GM12878 (cell line): ENCODE measurements at regions not wholly inside any gene's neighbourhood (a gene's known extent, or its start where the extent isn't known, plus 50 kb on each side); places are given as distances from the start of the nearest gene placed in this dataset.

ENCODE experiments used
- ATAC-seq: fragments of 200-7000 bp; cut with Tn5 transposase; 3 replicates; pipeline ENCODE4 v1.9.1; 2020; ENCODE audit warnings: mild to moderate bottlenecking, moderate library complexity
- BruUV-seq: library from RNA; stranded (reverse); fragments of 400-500 nt; replicated peaks from 2 replicates; lab custom pipeline; 2021; lab: Mats Ljungman, UMichigan
- CTCF ChIA-PET: fragments of 300-600 bp; sonication (Branson Sonifier 250); formaldehyde crosslinking; extraction: SDS; loops from one replicate; lab custom pipeline; 2021; ENCODE audit warnings: inconsistent platforms; lab: Yijun Ruan, JAX
- POLR2A ChIA-PET: fragments of 350-600 bp; formaldehyde crosslinking; extraction: SDS; loops from one replicate; lab custom pipeline; 2021; ENCODE audit warnings: inconsistent platforms; lab: Charles Lee
- RAD21 ChIA-PET: fragments of 300-600 bp; sonication (Branson Sonifier 250); formaldehyde crosslinking; loops from one replicate; lab custom pipeline; 2023; ENCODE audit warnings: antibody characterized with exemption; ENCODE audit not compliant: unreplicated experiment; lab: Charles Lee
- SMC1A ChIA-PET: fragments of 300-600 bp; sonication (Branson Sonifier 250); formaldehyde crosslinking; loops from one replicate; lab custom pipeline; 2023; ENCODE audit not compliant: unreplicated experiment, uncharacterized antibody; lab: Charles Lee
- DNase-seq: peaks from one replicate; pipeline ENCODE4 v3.0.0-alpha.2; 2011; ENCODE audit warnings: low read depth, low spot score
- FAIRE-seq: peaks from 3 replicates; lab custom pipeline; 2011; peaks lifted over from hg19 to GRCh38; lab: Jason Lieb, UNC
- H2AFZ ChIP-seq: 2 replicates; pipeline ENCODE4 v1.6.0; 2011; ENCODE audit warnings: low read depth, low read length, control low read depth; ENCODE audit not compliant: control insufficient read depth
- H3K27ac ChIP-seq: 2 replicates; pipeline ENCODE4 v1.5.1; 2011; ENCODE audit warnings: control low read depth; ENCODE audit not compliant: control insufficient read depth, insufficient read depth
- H3K27me3 ChIP-seq, 2 experiments: replicated peaks in 1 of 2; 2 replicates each; pipeline versions ENCODE4 v1.6.0 to v1.6.1; 2011; ENCODE audit warnings: low read length in 1 of 2; ENCODE audit not compliant: control insufficient read depth in 2 of 2, insufficient read depth in 2 of 2
- H3K36me3 ChIP-seq, 2 experiments: 2 replicates each; pipeline ENCODE4 v1.5.1; 2011; ENCODE audit warnings: low read length in 1 of 2; ENCODE audit not compliant: control insufficient read depth in 2 of 2, insufficient read depth in 2 of 2
- H3K4me1 ChIP-seq: 2 replicates; pipeline ENCODE4 v1.6.1; 2011; ENCODE audit warnings: mild to moderate bottlenecking, low read length, moderate library complexity, mixed read lengths; ENCODE audit not compliant: control insufficient read depth, insufficient read depth
- H3K4me2 ChIP-seq: 2 replicates; pipeline ENCODE4 v1.6.0; 2011; ENCODE audit warnings: control low read depth; ENCODE audit not compliant: control insufficient read depth, insufficient read depth
- H3K4me3 ChIP-seq: fragments of 200-600 bp; sonication (generic); 2 replicates; pipeline ENCODE4 v1.5.1; 2016
- H3K79me2 ChIP-seq: 2 replicates; pipeline ENCODE4 v1.6.0; 2011; ENCODE audit warnings: low read length; ENCODE audit not compliant: control insufficient read depth, insufficient read depth
- H3K9ac ChIP-seq: 2 replicates; pipeline ENCODE4 v1.8.0; 2011; ENCODE audit warnings: low read length, control low read depth, mixed read lengths; ENCODE audit not compliant: control insufficient read depth, insufficient read depth
- H3K9me3 ChIP-seq: replicated peaks from 3 replicates; pipeline ENCODE4 v1.5.1; 2011; ENCODE audit warnings: mild to moderate bottlenecking, low read length; ENCODE audit not compliant: control insufficient read depth, insufficient read depth
- H4K20me1 ChIP-seq: 2 replicates; pipeline ENCODE4 v1.6.0; 2011; ENCODE audit not compliant: control insufficient read depth, insufficient read depth
- BCLAF1 ChIP-seq: fragments of 450-650 bp; IDR thresholded peaks from 2 replicates; pipeline ENCODE4 v1.6.1; 2017; ENCODE audit warnings: antibody characterized with exemption, mild to moderate bottlenecking, moderate library complexity
- CBX3 ChIP-seq: fragments of 200-600 bp; sonication (generic); IDR thresholded peaks from 2 replicates; pipeline ENCODE4 v1.6.1; 2016; ENCODE audit warnings: low read depth, borderline replicate concordance
- ELK1 ChIP-seq: IDR thresholded peaks from 2 replicates; pipeline ENCODE4 v1.6.1; 2012; ENCODE audit warnings: low read depth, low read length, improper control_type of control experiment
- LARP7 ChIP-seq: fragments of 450-650 bp; IDR thresholded peaks from 2 replicates; pipeline ENCODE4 v1.6.1; 2017; ENCODE audit warnings: mild to moderate bottlenecking
- MYB ChIP-seq: fragments of 150-350 bp; IDR thresholded peaks from 2 replicates; pipeline ENCODE4 v1.6.1; 2014; ENCODE audit warnings: mild to moderate bottlenecking, low read depth, low read length, borderline replicate concordance
- RBBP5 ChIP-seq: fragments of 200-600 bp; sonication (generic); conservative IDR thresholded peaks from 2 replicates; pipeline ENCODE4 v1.6.1; 2016
- SUPT20H ChIP-seq: IDR thresholded peaks from 2 replicates; pipeline ENCODE4 v1.6.1; 2011; ENCODE audit warnings: low read depth, mild to moderate bottlenecking, low read length, moderate library complexity, borderline replicate concordance; ENCODE audit not compliant: control insufficient read depth
- TARDBP ChIP-seq: IDR thresholded peaks from 2 replicates; pipeline ENCODE4 v1.6.1; 2016; ENCODE audit warnings: borderline replicate concordance
- TBL1XR1 ChIP-seq: IDR thresholded peaks from 2 replicates; pipeline ENCODE4 v1.6.1; 2012; ENCODE audit warnings: low read depth, low read length, improper control_type of control experiment
- ZNF622 ChIP-seq: fragments of 450-650 bp; IDR thresholded peaks from 2 replicates; pipeline ENCODE4 v1.6.1; 2017; ENCODE audit warnings: mild to moderate bottlenecking, inconsistent platforms
- ZZZ3 ChIP-seq: IDR thresholded peaks from 2 replicates; pipeline ENCODE4 v1.6.1; 2011; ENCODE audit warnings: low read depth; ENCODE audit not compliant: control insufficient read depth, insufficient read length
- WGBS: methylation state at CpG from one replicate; pipeline ENCODE4 v1.1.6; 2016; ENCODE audit warnings: low lambda C conversion rate; ENCODE audit not compliant: insufficient replicate concordance, insufficient coverage; ENCODE audit errors: missing lambda C conversion rate; 5-methylcytosine and 5-hydroxymethylcytosine counted together
- in situ Hi-C: fragments of 300-500 bp; cut with MboI; formaldehyde crosslinking; loops from 9 replicates; pipeline ENCODE4 v1.14.3; 2018; ENCODE audit warnings: mixed read lengths
- intact Hi-C: fragments of 100-400 bp; cut with micrococcal nuclease; formaldehyde crosslinking; loops from one replicate; pipeline ENCODE4 v1.14.2; 2022; ENCODE audit not compliant: unreplicated experiment
- TF ChIP-seq, protein P1 (sequence below): fragments of 450-650 bp; IDR thresholded peaks from 2 replicates; pipeline ENCODE4 v1.6.1; 2018; ENCODE audit warnings: mild to moderate bottlenecking, low read depth, moderate library complexity; ENCODE audit not compliant: partially characterized antibody
- TF ChIP-seq, protein P2 (sequence below): fragments of 150-350 bp; IDR thresholded peaks from 2 replicates; pipeline ENCODE4 v1.6.1; 2014; ENCODE audit warnings: mild to moderate bottlenecking, low read depth, low read length

DNA sequence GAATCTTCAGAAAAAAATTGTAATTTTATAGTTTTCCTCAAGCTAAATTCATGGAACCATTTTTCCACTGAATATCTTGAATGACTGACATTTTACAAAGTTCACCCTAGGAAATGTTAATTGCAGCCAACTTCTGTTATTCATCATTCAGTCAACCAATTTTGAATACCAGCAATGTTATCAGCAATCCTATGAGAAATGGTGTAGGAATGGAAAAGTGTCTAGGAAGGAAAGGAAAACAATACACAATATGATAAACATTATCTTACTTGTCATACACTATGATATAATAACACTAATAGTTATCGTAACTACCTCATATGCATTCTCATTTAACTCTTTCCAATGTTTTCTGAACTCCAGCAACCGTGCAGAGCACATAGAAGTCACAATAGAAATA lies 790.5 kb upstream of the LRRC4C start:
- Histone ChIP-seq H4K20me1 (no peaks in the 10 kb centered on the region), H3K4me3 (no peak overlapping the region), H3K4me1 (no peaks in the 10 kb centered on the region), H3K9me3 (no peaks in the 10 kb centered on the region; the same call in 2 of the 3 replicates), H3K27me3 (no peaks in the 10 kb centered on the region), H3K4me2 (no peak overlapping the region), H3K79me2 (no peaks in the 10 kb centered on the region), H3K36me3 (no peaks in the 10 kb centered on the region), H3K9ac (no peak overlapping the region), H2AFZ (no peak overlapping the region), H3K27ac (no peak overlapping the region)
- in situ Hi-C loops = no loop called here
- SMC1A ChIA-PET = interaction anchor here (1.0 to 1.5 kb wide), 2 partner anchors 12 to 21 kb away, joined by 3 read pairs; no protein-coding TSS in a partner anchor
- CTCF ChIA-PET = no interaction called here
- RAD21 ChIA-PET = no interaction called here
- intact Hi-C loops = no loop called here
- no TSS peak for BruUV-seq
- ATAC-seq = no peak
- DNase-seq = no peak
- 3% methylated on average over 2 of the region's 2 CpGs for WGBS
- no peak for TF ChIP-seq BCLAF1
- TF ChIP-seq ELK1 = no peak
- TF ChIP-seq MYB = no peak
- TF ChIP-seq, protein P1, sequence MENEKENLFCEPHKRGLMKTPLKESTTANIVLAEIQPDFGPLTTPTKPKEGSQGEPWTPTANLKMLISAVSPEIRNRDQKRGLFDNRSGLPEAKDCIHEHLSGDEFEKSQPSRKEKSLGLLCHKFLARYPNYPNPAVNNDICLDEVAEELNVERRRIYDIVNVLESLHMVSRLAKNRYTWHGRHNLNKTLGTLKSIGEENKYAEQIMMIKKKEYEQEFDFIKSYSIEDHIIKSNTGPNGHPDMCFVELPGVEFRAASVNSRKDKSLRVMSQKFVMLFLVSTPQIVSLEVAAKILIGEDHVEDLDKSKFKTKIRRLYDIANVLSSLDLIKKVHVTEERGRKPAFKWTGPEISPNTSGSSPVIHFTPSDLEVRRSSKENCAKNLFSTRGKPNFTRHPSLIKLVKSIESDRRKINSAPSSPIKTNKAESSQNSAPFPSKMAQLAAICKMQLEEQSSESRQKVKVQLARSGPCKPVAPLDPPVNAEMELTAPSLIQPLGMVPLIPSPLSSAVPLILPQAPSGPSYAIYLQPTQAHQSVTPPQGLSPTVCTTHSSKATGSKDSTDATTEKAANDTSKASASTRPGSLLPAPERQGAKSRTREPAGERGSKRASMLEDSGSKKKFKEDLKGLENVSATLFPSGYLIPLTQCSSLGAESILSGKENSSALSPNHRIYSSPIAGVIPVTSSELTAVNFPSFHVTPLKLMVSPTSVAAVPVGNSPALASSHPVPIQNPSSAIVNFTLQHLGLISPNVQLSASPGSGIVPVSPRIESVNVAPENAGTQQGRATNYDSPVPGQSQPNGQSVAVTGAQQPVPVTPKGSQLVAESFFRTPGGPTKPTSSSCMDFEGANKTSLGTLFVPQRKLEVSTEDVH = no peak
- TF ChIP-seq TBL1XR1 = no peak
- no peak for TF ChIP-seq SUPT20H
- TF ChIP-seq, protein P2, sequence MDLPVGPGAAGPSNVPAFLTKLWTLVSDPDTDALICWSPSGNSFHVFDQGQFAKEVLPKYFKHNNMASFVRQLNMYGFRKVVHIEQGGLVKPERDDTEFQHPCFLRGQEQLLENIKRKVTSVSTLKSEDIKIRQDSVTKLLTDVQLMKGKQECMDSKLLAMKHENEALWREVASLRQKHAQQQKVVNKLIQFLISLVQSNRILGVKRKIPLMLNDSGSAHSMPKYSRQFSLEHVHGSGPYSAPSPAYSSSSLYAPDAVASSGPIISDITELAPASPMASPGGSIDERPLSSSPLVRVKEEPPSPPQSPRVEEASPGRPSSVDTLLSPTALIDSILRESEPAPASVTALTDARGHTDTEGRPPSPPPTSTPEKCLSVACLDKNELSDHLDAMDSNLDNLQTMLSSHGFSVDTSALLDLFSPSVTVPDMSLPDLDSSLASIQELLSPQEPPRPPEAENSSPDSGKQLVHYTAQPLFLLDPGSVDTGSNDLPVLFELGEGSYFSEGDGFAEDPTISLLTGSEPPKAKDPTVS = no peak
- TF ChIP-seq ZNF622 = no peak
- TF ChIP-seq TARDBP = no peak
- TF ChIP-seq LARP7 = no peak
- TF ChIP-seq CBX3 = no peak
- TF ChIP-seq ZZZ3 = no peak
- no peak for TF ChIP-seq RBBP5
- no peak for FAIRE-seq
- POLR2A ChIA-PET = no interaction called here
